GM19351 (cell line): ENCODE measurements at regions not wholly inside any gene's neighbourhood (a gene's known extent, or its start where the extent isn't known, plus 50 kb on each side); places are given as distances from the start of the nearest gene placed in this dataset.
"Not testable (repeated sequence)": the region's sequence is repeated elsewhere in the genome, so short reads cannot be mapped to it uniquely, and the experiment has no call there.

Experiments used
- ATAC-seq: cut with Tn5 transposase; IDR thresholded peaks from one replicate; pipeline ENCODE4 v1.9.1; 2021; ENCODE audit warnings: mild to moderate bottlenecking, moderate library complexity; ENCODE audit not compliant: unreplicated experiment

GRCh38 chr22:25448435-25449051 lies 115.9 kb upstream of the GRK3 start:
- ATAC-seq = no peak

- no peak for ATAC-seq
Observed at GRCh38 chr22:25449781-25450317, 114.6 kb upstream of the GRK3 start.

GRCh38 chr22:25451480-25452114 lies 112.9 kb upstream of the GRK3 start:
- no peak for ATAC-seq

DNA sequence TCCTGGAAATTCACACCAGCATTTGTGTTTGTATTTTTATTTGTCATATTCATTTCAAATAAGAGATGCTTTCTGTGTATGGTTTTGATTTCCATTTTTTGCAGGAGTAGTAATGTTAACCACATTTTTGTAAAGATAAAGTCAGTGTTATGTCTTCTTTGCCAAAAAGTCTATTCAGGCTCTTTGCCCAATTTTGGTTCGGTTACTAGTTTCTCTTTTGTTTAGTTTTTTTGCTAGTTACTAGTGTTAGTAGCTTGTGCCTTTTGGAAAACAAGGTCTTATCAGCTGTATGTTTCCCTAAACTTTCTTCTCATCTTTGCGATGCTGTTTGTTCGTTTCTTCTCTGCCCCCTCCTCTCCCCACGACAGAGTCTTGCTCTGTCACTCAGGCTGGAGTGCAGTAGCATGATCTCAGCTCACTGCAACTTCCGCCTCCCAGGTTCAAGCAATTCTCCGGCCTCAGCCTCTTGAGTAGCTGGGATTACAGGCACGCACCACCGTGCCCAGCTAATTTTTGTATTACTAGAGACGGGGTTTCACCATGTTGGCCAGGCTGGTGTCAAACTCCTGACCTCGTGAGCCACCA lies 112.3 kb upstream of the GRK3 start:
- ATAC-seq = no peak

DNA sequence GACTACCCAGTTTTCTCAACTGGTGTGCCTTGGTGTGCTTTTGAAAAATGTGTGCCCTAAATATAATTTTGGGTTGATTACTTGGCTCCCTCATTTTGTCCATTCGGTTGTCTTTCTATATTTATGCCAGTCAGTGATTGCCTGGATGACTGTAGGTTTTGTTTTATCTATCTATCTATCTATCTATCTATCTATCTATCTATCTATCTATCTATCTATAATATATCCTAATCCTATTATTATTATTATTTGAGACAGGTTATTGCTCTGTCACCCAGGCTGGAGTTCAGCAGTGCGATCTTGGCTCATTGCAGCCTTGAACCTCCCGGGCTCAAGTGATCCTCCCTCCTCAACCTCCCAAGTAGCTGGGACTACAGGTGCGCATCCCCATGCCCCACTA lies 111.4 kb upstream of the GRK3 start:
- no peak for ATAC-seq

DNA sequence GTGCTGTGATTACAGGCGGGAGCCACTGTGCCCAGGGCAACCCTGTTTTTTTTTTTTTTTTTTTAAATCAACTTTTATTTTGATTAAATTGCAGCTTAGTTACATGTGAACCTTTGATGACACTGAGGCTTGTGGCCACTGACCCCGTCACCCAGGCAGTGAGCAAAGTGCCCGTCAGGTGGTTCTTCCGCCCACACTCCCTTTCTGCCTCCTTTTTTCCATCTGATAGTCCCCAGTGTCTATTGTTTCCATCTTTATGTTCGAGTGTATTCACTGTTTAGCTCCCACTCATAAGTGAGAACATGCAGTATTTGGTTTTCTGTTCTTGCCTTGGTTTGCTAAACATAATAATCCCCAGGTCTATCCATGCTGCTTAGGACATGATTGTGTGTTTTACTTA lies 110.9 kb upstream of the GRK3 start:
- no peak for ATAC-seq

GRCh38 chr22:25456300-25457043 lies 108.0 kb upstream of the GRK3 start:
- ATAC-seq = not testable (repeated sequence)

DNA sequence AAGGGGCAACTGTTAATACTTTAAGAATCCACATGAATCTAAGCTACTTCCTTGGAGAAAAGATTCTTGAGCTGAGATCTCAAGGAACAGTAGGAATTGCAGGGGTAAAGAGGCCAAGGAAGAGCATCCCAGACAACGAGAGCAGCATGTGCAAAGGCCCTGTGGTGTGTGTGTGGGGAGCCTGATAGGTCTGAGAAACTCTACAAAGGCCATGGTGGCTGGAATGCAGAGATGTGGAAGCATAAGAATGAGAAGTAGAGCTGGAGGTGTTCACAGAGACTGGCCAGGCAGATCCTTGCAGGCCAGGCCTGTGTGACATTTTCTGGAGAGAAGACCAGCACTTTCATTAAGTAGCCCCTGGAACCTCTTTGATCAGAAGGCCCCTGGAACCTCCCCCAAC lies 105.8 kb upstream of the GRK3 start:
- ATAC-seq = not testable (repeated sequence)

GRCh38 chr22:25460682-25461081 lies 103.8 kb upstream of the GRK3 start:
- ATAC-seq = not testable (repeated sequence)

DNA sequence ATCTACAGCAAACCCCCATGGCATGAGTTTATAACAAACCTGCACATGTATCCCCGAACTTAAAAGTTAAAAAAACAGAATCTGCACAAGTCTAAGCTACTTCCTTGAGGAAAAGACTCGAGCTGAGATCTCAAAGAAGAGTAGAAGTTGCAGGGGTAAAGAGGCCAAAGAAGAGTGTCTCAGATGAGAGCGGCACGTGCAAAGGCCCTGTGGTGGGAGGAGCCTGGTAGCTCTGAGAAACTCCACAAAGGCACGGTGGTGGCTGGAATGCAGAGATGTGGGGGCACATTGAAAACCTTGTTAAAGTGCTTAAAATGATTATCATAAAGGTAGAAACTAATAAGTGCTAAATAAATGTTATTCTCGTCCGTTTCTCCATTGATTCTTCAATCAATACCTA lies 103.2 kb upstream of the GRK3 start:
- ATAC-seq = no peak

DNA sequence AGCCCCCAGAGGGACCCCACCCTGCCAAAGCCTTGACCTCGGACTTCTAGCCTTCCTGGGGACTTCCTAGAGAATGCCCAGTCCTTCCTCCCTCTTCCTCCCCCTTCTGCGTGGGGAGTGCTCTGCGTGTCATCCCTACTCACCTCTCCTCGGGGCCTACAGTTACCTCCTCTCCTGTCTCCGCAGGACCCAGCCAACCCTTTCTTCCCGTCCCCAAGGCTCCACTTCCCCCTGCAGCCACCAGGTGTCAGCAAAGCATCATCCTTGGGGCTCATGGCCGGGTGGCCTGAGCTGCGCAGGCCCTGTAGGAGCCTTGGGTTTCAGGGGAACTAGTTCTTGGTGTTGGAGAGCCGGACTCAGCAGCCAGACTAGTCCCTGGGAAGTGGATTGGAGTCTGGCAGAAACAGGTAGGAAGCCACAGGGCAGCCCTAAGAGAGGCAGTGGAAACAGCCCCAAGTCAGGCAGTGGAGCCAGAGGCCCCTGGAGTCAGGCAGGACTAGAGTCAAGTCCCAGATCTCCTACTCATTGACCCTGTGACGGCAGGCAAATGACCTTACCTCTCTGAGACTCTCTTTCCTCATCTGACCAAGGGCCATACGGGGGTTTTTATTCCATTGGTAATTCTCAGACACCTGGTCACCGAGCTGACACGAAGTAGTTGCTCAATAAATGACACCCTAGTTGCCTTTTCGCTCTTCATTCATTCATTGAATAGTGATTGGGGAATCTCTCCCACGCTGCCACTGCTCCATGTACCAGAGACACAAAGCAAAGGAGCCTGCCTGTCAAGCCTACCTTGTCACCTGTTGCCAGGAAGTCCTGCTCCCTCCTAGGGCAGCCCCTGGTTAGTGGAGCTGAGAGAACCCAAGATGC lies 101.8 kb upstream of the GRK3 start:
- ATAC-seq = peak; percentile 69

DNA sequence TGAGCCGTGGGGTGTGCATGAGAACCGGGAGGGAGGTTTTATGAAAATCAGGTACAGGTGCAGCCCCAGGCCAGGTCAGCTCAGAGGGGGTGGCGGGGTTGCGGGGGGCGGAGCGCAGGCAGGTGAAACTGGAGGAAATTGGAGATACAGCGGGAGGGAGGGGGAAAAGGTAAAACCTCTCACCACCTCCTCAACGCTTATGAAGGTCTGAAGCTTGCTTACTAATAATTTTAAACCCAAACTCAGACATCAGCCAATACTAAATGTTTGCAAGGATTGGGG lies 101.2 kb upstream of the GRK3 start:
- not testable (repeated sequence) for ATAC-seq

- ATAC-seq = not testable (repeated sequence)
Observed at GRCh38 chr22:25464326-25464725, 100.1 kb upstream of the GRK3 start.

- ATAC-seq = no peak
Observed at GRCh38 chr22:25465949-25466348, 98.5 kb upstream of the GRK3 start.

GRCh38 chr22:25472382-25472781 lies 92.1 kb upstream of the GRK3 start:
- ATAC-seq = no peak

DNA sequence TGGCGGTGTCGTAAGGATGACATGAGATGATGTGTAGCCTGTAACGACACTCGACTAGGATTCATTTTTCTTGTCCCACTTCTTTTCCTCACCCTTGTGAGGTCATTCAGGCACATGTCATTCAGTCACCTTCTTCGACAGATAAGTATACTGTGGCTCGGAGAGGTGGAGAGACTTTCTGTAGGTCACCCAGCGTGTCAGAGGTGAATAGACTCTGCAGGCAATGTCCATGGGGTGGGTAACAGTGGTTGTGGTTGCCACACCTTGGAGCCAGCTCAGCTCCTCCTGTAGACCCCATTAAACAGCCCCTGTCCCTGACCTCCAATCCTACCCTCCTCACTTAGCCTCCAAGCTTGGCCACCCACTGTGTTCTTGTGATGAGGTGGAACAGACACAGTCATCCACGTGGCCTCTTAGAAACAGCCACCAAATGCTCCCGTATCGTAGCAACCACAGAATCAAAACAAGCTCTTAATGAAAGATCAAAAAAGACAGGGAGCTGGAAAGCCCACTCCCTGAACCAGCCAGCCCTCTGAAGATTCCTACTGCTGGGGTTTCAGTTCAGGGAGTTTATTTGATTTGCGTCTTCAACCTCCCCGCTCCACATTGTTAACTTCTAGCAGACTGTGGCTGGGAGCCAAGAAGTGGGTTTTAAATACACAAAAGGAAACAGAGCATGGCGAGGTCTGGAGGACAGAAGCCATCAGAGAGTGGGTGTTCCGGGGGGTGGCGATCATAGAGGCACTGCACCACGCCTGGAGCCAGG lies 89.0 kb upstream of the GRK3 start:
- no peak for ATAC-seq

- no peak for ATAC-seq
Observed at GRCh38 chr22:25477358-25477757, 87.1 kb upstream of the GRK3 start.

GRCh38 chr22:25478111-25478510 lies 86.4 kb upstream of the GRK3 start:
- no peak for ATAC-seq

DNA sequence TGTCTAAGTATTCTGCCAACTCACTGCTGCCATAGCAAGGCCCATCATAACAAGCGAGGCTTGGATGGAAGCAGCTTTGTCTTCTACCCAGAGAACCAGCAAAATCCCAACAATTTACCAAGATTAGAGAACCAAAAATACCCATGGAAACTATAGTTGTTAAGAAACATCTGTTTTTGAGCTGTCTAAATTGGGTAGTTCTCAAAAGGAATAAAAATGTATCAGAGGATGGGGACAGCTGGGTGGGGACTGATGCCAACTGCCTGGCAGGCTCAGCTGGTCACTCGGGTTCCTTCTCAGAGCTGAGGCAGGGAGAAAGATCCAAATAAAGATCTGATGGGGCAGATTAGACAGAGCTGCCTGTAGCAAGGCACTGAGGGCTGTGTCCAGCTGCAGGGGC lies 85.9 kb upstream of the GRK3 start:
- ATAC-seq = no peak

GRCh38 chr22:25480868-25481267 lies 83.6 kb upstream of the GRK3 start:
- ATAC-seq = not testable (repeated sequence)
